H7 (cell line): ENCODE measurements at regions not wholly inside any gene's neighbourhood (a gene's known extent, or its start where the extent isn't known, plus 50 kb on each side); places are given as distances from the start of the nearest gene placed in this dataset.
"Not testable (repeated sequence)": the region's sequence is repeated elsewhere in the genome, so short reads cannot be mapped to it uniquely, and the experiment has no call there.

Experiments
- DNase-seq: peaks from one replicate; pipeline ENCODE4 v3.0.0; 2012
- H3K27me3 ChIP-seq: 2 replicates; pipeline ENCODE4 v1.6.0; 2011; ENCODE audit warnings: mild to moderate bottlenecking, low read length; ENCODE audit not compliant: control insufficient read depth, insufficient read depth
- H3K36me3 ChIP-seq: replicated peaks from 2 replicates; pipeline ENCODE4 v1.5.1; 2011; ENCODE audit warnings: low read length; ENCODE audit not compliant: control insufficient read depth, insufficient read depth
- H3K4me3 ChIP-seq: 2 replicates; pipeline ENCODE4 v1.5.1; 2011; ENCODE audit warnings: low read depth, mild to moderate bottlenecking, control low read depth, low read length, moderate library complexity; ENCODE audit not compliant: insufficient read depth

DNA sequence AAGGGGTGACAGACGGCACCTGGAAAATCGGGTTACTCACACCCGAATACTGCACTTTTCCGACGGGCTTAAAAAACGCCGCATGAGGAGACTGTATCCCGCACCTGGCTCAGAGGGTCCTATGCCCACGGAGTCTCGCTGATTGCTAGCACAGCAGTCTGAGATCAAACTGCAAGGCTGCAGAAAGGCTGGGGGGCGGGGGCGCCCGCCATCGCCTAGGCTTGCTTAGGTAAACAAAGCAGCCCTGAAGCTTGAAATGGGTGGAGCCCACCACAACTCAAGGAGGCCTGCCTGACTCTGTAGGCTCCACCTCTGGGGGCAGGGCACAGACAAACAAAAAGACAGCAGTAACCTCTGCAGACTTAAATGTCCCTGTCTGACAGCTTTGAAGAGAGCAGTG is 144.4 kb downstream of the TYW3 start:
- not testable (repeated sequence) for H3K27me3 ChIP-seq, H3K4me3 ChIP-seq, H3K36me3 ChIP-seq, DNase-seq

DNA sequence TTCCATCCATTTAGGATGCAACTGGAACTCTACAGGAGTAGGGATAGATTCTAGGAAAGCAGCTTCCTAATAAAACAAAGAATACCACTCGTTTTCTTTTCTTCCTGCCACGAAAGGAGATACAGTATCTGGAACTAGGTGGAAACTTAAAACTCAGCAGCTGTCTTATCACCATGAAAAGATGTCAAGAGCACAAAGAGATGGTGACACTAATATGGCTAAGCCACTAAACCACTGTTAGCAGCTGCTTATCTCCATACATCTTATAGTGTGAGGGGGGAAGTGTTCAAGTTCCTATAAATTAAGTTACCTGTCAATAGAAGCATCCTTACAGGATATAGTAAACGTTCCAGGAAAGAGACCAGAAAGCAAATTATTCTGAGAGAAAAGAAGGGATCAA is 162.5 kb downstream of the TYW3 start:
- Histone ChIP-seq H3K36me3 (no peaks in the 10 kb centered on the region), H3K27me3 (no peaks in the 10 kb centered on the region), H3K4me3 (no peak overlapping the region)
- no peak for DNase-seq

DNA sequence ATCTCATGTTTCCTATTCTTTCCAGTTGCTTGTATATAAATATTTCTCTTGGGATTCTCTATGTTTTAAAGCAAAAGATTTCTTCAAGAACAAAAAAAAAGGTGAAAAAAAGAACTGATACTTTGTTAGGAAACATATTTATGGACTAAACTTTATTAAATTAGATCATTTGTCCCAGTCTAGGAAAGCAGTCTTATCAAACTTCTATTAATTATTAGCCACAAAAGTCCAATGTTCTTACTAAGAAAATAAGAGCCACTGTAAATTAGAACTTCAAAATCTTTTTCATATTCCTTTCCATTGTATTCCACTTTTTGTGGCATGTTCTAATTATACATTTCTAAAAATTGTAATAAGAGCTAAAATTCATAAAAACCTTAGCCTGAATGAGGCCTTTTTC is 175.2 kb downstream of the TYW3 start:
- H3K4me3 ChIP-seq, result no peak overlapping the region
- H3K36me3 ChIP-seq, result no peaks in the 10 kb centered on the region
- no peaks in the 10 kb centered on the region for H3K27me3 ChIP-seq
- DNase-seq, result no peak

DNA sequence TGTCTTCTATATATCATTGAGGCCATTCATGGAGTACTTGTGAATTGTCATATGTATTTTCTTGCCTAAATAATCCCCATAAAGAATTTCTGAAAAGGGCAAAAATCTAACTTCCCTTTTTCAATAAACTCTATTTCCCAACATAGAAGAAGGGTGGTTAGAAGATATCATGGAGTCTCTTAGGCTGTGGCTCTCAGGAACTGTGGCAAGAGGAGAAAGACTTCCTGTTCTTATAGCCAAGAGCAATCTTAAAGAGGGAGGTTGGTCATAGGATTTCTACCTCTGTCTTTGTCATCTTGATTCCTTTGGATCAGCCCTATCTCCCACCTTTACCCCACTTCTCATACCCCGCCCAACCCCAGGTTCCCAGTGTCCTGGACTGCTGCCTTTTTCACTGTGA is 175.8 kb downstream of the TYW3 start:
- H3K27me3 ChIP-seq, result no peaks in the 10 kb centered on the region
- H3K36me3 ChIP-seq, result no peaks in the 10 kb centered on the region
- H3K4me3 ChIP-seq, result no peak overlapping the region
- DNase-seq, result no peak

DNA sequence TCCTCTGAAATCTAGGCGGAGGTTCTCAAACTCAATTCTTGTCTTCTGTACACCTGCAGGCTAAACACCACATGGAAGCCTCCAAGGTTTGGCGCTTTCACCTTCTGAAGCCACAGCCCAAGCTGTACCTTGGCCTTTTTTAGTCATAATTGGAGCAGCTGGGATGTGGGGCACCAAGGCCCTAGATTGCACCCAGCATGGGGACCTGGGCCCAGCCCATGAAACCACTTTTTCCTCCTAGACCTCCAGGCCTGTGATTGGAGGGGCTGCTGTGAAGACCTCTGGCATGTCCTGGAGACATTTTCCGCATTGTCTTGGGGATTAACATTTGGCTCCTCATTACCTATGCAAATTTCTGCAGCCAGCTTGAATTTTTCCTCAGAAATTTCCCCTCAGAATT is 181.0 kb downstream of the TYW3 start:
- H3K27me3 ChIP-seq, result no peaks in the 10 kb centered on the region
- no peak overlapping the region for H3K4me3 ChIP-seq

DNA sequence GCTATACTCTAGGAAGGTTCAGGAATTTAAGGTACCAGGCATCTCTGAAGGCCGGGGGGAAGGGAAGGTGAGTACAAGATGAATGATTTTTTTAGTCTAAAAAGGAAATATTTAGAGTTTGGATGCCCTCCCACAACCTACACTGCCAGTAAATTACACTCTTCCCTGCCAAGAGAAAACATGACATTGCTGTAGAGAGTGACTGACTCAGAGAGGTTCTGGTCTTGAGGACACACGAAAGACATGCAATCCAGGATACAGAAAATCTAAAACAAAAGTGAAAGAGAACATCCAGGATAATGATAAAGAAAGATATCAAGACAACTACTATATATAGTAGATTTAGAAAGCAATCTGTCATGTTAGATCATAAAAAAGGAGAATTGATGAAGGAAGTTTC is 200.5 kb downstream of the TYW3 start:
- DNase-seq, result no peak

More for the DNA sequence above, 181.0 kb downstream of the TYW3 start:
- no peak for DNase-seq
- H3K36me3 ChIP-seq, result no peaks in the 10 kb centered on the region

DNA sequence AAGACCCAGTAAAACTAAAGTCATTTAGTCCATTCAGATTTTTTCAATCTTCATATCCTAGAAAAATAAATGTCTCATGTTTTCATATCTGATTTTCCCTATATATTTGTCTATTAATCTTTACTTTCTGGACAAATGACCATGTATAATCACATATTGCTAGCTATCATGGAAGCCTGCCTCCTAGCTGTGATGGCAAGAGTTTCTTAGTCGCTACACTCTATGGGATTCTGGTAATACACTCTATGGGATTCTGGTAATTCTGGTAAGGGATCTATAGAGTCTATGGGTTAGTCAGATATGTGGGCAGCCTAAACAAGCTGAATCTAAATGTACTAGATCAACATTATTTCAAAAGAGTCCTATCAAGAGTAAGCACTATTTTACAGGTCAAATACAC is 198.7 kb upstream of the LHX8 start:
- no peak for DNase-seq
- Histone ChIP-seq H3K4me3 (no peak overlapping the region), H3K36me3 (no peaks in the 10 kb centered on the region), H3K27me3 (no peaks in the 10 kb centered on the region)

More for the DNA sequence above, 200.5 kb downstream of the TYW3 start:
- Histone ChIP-seq H3K4me3 (no peak overlapping the region), H3K27me3 (no peaks in the 10 kb centered on the region), H3K36me3 (no peaks in the 10 kb centered on the region)

DNA sequence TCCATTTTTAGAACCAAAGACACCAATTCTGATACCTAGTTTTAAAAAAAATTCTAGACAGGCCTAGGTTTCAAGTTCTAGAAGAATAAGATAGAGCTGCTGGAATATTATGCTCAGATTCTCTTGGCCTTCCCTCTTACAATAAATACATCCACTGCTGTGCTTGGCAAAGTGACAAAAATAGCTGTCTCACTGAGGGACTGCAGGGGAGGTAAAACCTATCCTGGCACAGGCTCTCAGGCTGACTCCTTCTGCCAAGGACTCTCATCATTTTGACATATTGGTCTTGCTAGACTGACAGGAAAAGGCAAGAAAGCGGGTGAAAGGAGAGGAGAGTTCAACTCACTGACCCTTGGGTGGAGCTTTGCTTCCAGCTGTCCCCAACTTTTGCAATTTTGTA is 197.0 kb upstream of the LHX8 start:
- Histone ChIP-seq H3K27me3 (no peaks in the 10 kb centered on the region), H3K4me3 (no peak overlapping the region), H3K36me3 (no peaks in the 10 kb centered on the region)
- no peak for DNase-seq

DNA sequence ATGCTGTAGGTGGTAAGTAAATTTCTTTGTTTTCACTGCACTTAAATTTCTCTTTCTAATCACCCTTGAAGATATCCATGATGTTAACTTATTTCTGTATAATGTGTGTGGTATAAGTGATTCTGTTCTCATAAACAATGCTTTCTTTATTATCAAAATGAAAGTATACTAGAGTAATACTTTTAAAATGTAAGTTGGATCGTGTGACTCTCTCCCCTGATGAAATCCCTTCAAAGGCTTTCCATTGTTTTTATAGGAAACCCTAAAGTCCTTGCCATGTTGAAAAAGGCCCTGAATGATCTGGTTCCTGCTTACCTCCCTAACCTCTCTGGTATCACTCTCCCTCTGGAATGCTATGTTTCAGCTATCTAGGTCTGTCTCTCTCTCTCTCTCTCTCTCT is 191.1 kb upstream of the LHX8 start:
- Histone ChIP-seq H3K27me3 (no peaks in the 10 kb centered on the region), H3K36me3 (no peaks in the 10 kb centered on the region), H3K4me3 (no peak overlapping the region)
- DNase-seq, result no peak

DNA sequence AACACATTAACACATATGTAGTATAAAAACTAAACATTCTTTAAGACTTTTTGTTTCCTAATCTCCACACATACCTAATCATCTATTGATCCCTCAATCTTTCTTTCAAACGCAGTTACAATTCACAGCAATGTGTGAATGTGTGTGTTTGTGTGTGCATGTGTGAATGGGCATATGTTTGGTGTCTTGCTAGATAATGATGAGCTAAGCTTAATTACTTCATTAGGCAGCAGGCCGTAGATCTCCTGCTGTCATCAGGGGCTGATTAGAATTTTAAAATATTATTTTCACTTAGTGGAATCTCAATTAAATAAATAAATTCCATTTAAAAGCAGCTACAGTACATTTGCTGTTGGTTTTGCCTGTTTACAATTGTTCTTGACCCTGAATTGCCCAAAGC is 187.8 kb upstream of the LHX8 start:
- DNase-seq, result no peak
- Histone ChIP-seq H3K36me3 (no peaks in the 10 kb centered on the region), H3K4me3 (no peak overlapping the region), H3K27me3 (no peaks in the 10 kb centered on the region)

DNA sequence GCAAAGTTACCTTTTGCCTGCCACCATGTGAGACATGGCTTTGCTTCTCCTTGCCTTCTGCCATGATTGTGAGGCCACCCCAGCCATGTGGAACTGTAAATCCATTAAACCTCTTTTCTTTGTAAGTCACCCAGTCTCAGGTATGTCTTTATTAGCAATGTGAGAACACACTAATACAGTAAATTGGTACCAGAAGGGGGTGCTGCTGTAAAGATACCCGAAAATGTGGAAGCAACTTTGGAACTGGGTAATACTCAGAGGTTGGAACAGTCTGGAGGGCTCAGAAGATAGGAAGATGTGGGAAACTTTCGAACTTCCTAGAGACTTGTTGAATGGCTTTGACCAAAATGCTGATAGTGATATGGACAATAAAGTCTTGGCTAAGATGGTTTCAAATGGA is 184.8 kb upstream of the LHX8 start:
- not testable (repeated sequence) for H3K4me3 ChIP-seq, H3K27me3 ChIP-seq, DNase-seq, H3K36me3 ChIP-seq

DNA sequence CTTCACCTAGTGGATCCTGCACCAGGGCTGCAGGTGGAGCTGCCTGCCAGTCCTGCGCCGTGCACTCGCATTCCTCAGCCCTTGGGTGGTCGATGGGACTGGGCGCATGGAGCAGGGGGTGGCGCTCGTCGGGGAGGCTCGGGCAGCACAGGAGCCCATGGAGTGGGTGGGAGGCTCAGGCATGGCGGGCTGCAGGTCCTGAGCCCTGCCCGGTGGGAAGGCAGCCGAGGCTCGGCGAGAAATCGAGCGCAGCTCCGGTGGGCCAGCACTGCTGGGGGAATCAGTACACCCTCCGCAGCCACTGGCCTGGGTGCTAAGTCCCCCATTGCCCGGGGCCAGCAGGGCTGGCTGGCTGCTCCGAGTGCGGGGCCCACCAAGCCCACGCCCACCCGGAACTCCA is 182.2 kb upstream of the LHX8 start:
- not testable (repeated sequence) for H3K4me3 ChIP-seq, DNase-seq, H3K27me3 ChIP-seq, H3K36me3 ChIP-seq

DNA sequence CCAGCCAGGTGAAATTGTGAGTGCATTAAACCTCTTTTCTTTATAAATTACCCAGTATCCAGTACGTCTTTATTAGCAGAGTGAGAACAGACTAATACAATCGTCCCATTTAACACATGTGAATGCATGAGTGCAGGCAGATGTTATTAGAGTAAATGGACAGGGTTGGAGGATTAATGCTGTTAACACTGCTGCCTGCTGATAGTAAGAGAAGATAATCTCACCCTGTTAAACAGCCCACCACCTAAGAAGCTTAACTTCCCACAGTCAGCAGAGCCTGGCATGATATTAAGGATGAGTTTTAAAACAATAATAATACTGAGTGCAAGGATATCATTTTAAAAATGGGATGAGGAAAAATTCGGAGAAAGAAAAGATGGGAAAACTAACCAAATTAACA is 181.4 kb upstream of the LHX8 start:
- DNase-seq, result no peak
- no peaks in the 10 kb centered on the region for H3K36me3 ChIP-seq
- no peak overlapping the region for H3K4me3 ChIP-seq
- H3K27me3 ChIP-seq, result no peaks in the 10 kb centered on the region

DNA sequence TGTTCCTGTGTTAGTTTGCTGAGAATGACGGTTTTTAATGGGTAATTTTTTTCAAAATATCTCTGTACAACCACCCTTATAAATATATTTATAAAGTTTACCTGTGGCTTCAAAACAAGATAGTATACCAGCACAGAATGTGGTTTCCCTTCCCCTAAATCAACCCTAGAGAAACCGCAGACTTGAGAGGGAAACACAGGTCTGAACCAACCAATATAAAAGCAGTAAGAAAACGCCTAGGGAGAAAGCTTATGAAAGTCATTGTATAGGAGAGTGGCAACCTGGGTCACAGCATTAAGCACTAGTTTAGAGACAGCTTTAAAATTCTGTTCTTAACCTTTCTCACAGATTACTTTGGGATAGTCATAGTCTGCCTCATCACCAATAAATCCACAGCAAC is 180.6 kb upstream of the LHX8 start:
- Histone ChIP-seq H3K27me3 (no peaks in the 10 kb centered on the region), H3K36me3 (no peaks in the 10 kb centered on the region), H3K4me3 (no peak overlapping the region)
- DNase-seq, result peak; percentile 7

DNA sequence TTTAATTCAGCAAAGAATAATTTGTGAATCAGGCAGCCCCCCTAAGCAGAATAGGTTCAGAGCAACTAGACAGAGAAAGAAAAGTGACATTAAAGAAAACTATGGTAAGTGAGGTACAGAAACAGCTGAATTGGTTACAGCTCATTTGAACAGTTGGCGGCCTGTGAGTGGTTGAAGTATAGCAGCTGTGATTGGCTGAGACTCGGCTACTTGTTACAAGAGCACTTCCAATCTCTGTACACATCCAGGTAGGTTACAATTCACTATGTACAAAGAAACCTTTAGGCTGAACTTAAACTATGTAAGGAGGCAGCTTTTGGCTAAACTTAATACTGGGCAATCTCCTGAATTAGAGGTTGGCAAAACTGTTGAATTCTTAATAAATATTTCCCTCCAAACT is 171.1 kb upstream of the LHX8 start:
- no peak for DNase-seq
- Histone ChIP-seq H3K4me3 (no peak overlapping the region), H3K36me3 (no peaks in the 10 kb centered on the region), H3K27me3 (no peaks in the 10 kb centered on the region)

DNA sequence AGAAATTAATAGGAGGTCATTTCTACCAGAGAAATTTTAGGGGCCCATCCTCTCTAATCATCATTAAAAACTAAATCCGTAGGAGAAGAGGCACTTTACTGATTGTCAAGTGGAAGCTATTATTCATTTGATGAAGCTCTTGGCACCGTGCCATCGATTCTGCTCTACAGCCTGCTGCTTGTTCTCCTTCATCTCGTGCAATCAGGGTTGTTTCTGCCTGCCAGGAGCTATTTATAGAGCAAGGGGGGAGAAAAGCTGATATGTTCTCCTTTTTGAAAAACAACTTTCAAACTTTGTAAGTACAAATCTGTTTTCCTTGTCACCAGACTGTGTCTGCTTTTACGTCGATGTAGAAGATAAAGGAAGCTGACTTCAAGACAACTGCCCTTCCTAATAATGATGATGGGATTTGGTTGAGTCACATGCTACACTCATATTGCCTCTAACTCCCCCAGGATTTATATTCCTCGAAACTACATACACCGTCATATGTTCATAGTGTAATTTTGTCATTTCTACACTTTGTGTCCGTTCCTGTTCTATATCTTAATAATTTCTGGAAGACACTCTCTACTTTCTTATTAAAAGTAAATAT is 169.6 kb upstream of the LHX8 start:
- no peak for DNase-seq
- no peaks in the 10 kb centered on the region for H3K36me3 ChIP-seq
- no peak overlapping the region for H3K4me3 ChIP-seq
- H3K27me3 ChIP-seq, result no peaks in the 10 kb centered on the region
